ENCODE measurements at regions not wholly inside any gene's neighbourhood (a gene's known extent, or its start where the extent isn't known, plus 50 kb on each side); places are given as distances from the start of the nearest gene placed in this dataset.

DNA sequence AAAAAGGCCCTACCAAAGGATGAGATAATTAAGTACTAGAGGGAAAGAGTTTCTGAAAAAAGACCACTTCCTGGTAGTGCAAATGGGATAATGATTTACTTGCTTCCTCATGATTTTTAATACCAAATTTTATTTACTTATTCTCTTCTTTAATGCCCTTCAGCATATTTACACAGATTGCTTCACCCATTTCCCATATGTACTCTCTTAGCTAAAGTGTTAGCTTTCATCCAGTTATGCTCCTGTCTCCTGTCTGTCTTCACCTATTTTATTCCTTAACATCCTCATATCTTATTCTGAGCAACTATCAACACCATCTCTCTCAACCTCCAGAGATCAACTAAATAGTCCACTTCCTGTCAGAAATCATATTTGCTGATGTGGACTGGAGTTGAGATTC lies 183.2 kb upstream of the HS3ST1 start:
- no peak overlapping the region for H3K4me3 ChIP-seq (replicated peaks in 1 of 2; ENCODE audit: low read depth in 2 of 2, low read length in 2 of 2)
- no peak for TF ChIP-seq CTCF (IDR thresholded peaks at IDR 0.05; ENCODE audit: low read depth, low read length)
- no peak for DNase-seq (ENCODE audit: low read depth in 2 of 2)

- no peak for DNase-seq (ENCODE audit: low read depth in 2 of 2)
- no peak for TF ChIP-seq CTCF (IDR thresholded peaks at IDR 0.05; ENCODE audit: low read depth, low read length)
- no peak overlapping the region for H3K4me3 ChIP-seq (replicated peaks in 1 of 2; ENCODE audit: low read depth in 2 of 2, low read length in 2 of 2)
Observed at GRCh38 chr4:11609751-11610150, 181.1 kb upstream of the HS3ST1 start.

DNA sequence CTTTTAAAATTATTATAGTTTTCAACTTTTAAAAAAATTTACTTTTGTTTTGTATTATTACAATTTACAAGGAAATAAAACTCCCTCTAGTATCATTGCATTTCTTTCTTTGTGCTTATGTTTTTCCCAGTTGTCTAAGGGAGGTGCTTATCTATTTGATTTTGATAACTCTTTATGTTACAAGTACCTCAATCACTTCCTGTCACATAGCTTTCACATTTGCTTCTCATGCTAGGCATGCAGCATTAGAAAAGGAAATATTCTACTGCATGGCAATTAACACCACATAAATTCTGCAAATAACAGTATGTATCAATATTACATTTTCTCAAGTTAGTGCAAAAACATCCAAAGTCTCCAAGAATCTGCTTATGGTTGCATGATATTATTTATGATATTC lies 180.3 kb upstream of the HS3ST1 start:
- TF ChIP-seq CTCF (IDR thresholded peaks at IDR 0.05; ENCODE audit: low read depth, low read length) = no peak
- no peak overlapping the region for H3K4me3 ChIP-seq (replicated peaks in 1 of 2; ENCODE audit: low read depth in 2 of 2, low read length in 2 of 2)
- no peak for DNase-seq (ENCODE audit: low read depth in 2 of 2)

DNA sequence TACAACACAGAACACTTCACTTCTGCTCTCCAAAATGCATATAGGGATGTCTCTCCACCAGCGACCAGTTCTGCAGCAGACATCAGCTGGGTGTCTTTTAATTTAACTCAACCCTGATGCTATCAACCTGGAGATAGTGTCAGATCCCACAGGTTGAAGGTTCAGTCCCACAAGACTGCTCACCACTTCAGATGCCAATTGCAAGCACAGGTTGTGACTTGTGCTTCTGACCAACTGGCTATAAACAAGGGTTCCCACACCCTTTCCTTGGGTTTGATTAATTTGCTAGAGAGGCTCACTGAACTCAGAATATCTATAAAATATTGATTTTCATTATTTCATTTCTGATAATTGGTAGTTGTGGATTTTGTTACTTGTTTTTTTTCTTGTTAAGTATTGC lies 177.4 kb upstream of the HS3ST1 start:
- H3K4me3 ChIP-seq (replicated peaks in 1 of 2; ENCODE audit: low read depth in 2 of 2, low read length in 2 of 2) = no peak overlapping the region
- no peak for TF ChIP-seq CTCF (IDR thresholded peaks at IDR 0.05; ENCODE audit: low read depth, low read length)
- DNase-seq (ENCODE audit: low read depth in 2 of 2) = no peak

GRCh38 chr4:11605597-11605996 lies 176.9 kb upstream of the HS3ST1 start:
- no peak for TF ChIP-seq CTCF (IDR thresholded peaks at IDR 0.05; ENCODE audit: low read depth, low read length)
- H3K4me3 ChIP-seq (replicated peaks in 1 of 2; ENCODE audit: low read depth in 2 of 2, low read length in 2 of 2) = no peak overlapping the region
- peak; percentile 30 to 31 for DNase-seq (ENCODE audit: low read depth in 2 of 2)

DNA sequence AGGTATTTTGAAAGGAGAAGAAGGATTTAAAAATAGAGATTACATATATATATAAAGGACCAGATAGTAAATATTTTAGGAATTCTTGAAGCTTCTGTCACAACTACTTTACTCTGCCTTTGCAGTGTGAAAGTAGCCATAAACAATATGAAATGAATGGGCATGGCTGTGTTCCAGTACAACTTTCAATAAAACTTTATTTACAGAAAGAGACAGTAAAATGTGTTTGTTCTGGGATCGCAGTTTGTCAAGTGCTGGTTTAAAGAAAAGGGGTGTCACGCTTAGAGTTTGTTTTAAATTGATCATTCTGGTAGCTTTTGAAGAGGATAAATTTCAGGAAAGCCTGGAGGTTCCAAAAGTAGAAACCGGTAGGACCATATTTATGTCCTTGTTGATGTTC lies 176.1 kb upstream of the HS3ST1 start:
- H3K4me3 ChIP-seq (replicated peaks in 1 of 2; ENCODE audit: low read depth in 2 of 2, low read length in 2 of 2) = no peak overlapping the region
- DNase-seq (ENCODE audit: low read depth in 2 of 2) = no peak
- TF ChIP-seq CTCF (IDR thresholded peaks at IDR 0.05; ENCODE audit: low read depth, low read length) = no peak

- no peak for TF ChIP-seq CTCF (IDR thresholded peaks at IDR 0.05; ENCODE audit: low read depth, low read length)
Observed at GRCh38 chr4:11603591-11604194, 175.0 kb upstream of the HS3ST1 start.

More at GRCh38 chr4:11603591-11604194, 175.0 kb upstream of the HS3ST1 start:
- DNase-seq (ENCODE audit: low read depth in 2 of 2) = no peak
- no peak overlapping the region for H3K4me3 ChIP-seq (replicated peaks in 1 of 2; ENCODE audit: low read depth in 2 of 2, low read length in 2 of 2)

Data from cardiac fibroblast (primary cell).